Mesodermal cell (in vitro differentiated cells): ENCODE measurements at regions not wholly inside any gene's neighbourhood (a gene's known extent, or its start where the extent isn't known, plus 50 kb on each side); places are given as distances from the start of the nearest gene placed in this dataset.

Experiments
- H3K27ac ChIP-seq: 2 replicates; pipeline ENCODE4 v1.7.0; 2013; ENCODE audit warnings: mild to moderate bottlenecking, low read depth, low read length, moderate library complexity; ENCODE audit not compliant: severe bottlenecking
- H3K36me3 ChIP-seq: 2 replicates; pipeline ENCODE4 v1.7.1; 2013; ENCODE audit warnings: mild to moderate bottlenecking, low read length, moderate library complexity; ENCODE audit not compliant: control insufficient read depth, insufficient read depth
- H3K4me1 ChIP-seq: one replicate; pipeline ENCODE4 v1.7.1; 2013; ENCODE audit warnings: mild to moderate bottlenecking, low read length; ENCODE audit not compliant: insufficient read depth, control insufficient read depth, poor library complexity, severe bottlenecking
- H3K4me3 ChIP-seq: 2 replicates; pipeline ENCODE4 v1.7.0; 2013; ENCODE audit warnings: low read length, control low read depth, mild to moderate bottlenecking; ENCODE audit not compliant: insufficient read depth, poor library complexity, severe bottlenecking; ENCODE audit errors: extremely low read depth
- H3K9me3 ChIP-seq: 2 replicates; pipeline ENCODE4 v1.7.1; 2013; ENCODE audit warnings: mild to moderate bottlenecking, low read length, moderate library complexity; ENCODE audit not compliant: control insufficient read depth
- WGBS, 2 experiments: methylation state at CpG; one replicate each; pipeline ENCODE4 v1.1.5; 2013; ENCODE audit warnings: missing lambda C conversion rate in 2 of 2; ENCODE audit not compliant: insufficient coverage in 2 of 2; 5-methylcytosine and 5-hydroxymethylcytosine counted together

DNA sequence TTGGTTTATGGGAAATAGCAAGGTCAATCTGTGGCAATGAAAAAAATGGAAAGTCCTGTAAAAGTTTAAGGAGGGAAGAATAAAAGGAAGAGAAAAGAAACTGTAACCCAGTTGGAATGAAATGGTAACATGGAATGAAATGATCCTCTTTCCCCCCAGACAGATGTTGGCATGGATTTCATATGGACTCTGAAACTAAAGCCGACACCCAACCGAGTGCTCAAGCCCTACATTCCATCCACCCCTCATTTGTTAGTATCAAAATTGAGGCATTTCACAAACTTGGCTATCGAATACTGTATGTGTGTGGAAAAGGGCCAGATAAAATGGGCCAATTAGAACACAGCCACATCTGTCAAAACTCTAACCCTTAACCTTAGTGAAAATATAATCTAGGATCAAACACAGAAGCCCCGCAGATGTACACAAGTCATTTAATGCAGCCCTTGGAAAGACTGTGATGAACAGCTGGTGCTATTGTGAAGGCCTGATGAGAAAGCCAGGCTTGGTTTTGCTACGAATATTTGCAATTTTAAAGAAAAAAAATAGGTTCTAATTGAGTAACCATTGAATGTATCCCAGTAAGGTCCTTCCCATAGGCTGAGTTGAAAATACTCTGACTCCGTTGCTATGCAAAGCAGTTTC is 72.6 kb upstream of the RGL1 start:
- H3K36me3 ChIP-seq = no peaks in the 10 kb centered on the region
- H3K4me3 ChIP-seq = no peak overlapping the region
- H3K4me1 ChIP-seq = peaks cover 35% of the 10 kb centered on the region
- WGBS, 2 experiments = 100% methylated on average over 1 to 3 of the region's 6 CpGs
- H3K9me3 ChIP-seq = no peaks in the 10 kb centered on the region
- no peak overlapping the region for H3K27ac ChIP-seq

DNA sequence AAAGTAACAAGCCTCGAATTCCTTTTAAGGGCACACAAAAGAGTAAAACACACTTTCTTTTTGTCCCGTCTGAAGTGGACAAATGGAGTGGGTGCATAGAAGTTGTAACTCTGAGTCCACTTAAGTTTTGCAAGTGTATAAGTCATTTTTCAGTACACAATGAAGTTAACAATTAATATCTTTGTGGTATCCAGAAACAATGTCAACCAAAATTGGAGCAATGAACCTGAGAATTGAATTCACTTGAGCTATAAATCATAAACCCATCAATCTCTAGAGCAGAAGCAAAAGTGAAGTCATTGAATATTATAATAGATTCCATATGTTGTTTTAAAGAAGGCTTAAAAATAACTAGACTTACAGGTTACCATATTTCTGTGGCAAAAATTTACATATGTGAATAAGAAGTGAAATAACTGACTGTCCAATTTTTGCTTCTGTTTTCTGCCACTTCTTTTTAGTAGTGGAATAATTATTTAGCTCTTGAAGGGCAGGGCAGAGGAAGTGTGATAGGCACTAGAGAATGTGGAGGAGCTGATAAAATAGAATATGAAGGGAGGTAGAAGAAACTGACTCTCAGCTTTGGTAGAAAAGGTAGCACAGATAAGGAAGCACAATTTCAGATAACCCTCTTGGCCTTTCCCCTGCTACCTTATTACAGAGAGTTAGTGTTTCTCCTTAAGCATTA is 73.9 kb upstream of the RGL1 start:
- Histone ChIP-seq H3K27ac (no peak overlapping the region), H3K4me1 (peaks cover 23% of the 10 kb centered on the region), H3K4me3 (no peak overlapping the region), H3K36me3 (no peaks in the 10 kb centered on the region), H3K9me3 (no peaks in the 10 kb centered on the region)
- 100% methylated on average over 1 of the region's 2 CpGs; no CpG with 5 or more reads in 1 of the 2 experiments for WGBS, 2 experiments

GRCh38 chr1:183730107-183730724 is 74.7 kb upstream of the RGL1 start:
- H3K4me1 ChIP-seq = peaks cover 15% of the 10 kb centered on the region
- WGBS, 2 experiments = no CpG with 5 or more reads among the region's 2 CpGs
- H3K36me3 ChIP-seq = no peaks in the 10 kb centered on the region
- no peaks in the 10 kb centered on the region for H3K9me3 ChIP-seq
- no peak overlapping the region for H3K4me3 ChIP-seq
- no peak overlapping the region for H3K27ac ChIP-seq

GRCh38 chr1:183726825-183727224 is 73.7 kb upstream of the APOBEC4 start:
- H3K36me3 ChIP-seq = no peaks in the 10 kb centered on the region

GRCh38 chr1:183724350-183725042 is 71.4 kb upstream of the APOBEC4 start:
- WGBS, 2 experiments = 85 to 100% methylated on average over 1 to 2 of the region's 5 CpGs
- H3K27ac ChIP-seq = no peak overlapping the region

More at GRCh38 chr1:183726825-183727224, 73.7 kb upstream of the APOBEC4 start:
- no peak overlapping the region for H3K27ac ChIP-seq
- H3K9me3 ChIP-seq = no peaks in the 10 kb centered on the region
- H3K4me1 ChIP-seq = no peaks in the 10 kb centered on the region
- no peak overlapping the region for H3K4me3 ChIP-seq
- no CpG with 5 or more reads among the region's 1 CpG for WGBS, 2 experiments

DNA sequence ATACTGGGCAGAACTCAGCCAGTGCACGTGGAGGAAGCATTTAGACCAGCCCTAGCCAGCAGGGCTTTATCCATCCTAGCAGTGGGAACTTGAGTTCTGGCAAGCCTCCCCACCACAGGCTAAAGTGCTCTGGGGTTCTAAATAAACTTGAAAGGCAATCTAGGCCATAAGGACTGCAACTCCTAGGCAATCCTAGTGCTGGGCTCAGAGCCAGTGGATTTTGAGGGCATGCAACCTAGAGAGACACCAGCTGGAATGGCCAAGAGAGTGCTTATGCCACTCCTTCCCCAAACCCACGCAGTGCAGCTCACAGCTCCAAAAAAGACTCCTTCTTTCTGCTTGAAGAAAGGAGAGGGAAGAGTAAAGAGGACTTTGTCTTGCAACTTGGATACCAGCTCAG is 70.5 kb upstream of the APOBEC4 start:
- Histone ChIP-seq H3K36me3 (no peaks in the 10 kb centered on the region), H3K9me3 (no peaks in the 10 kb centered on the region), H3K27ac (no peak overlapping the region), H3K4me1 (no peaks in the 10 kb centered on the region), H3K4me3 (no peak overlapping the region)
- WGBS, 2 experiments = 80 to 88% methylated on average over 1 of the region's 2 CpGs

More at GRCh38 chr1:183724350-183725042, 71.4 kb upstream of the APOBEC4 start:
- H3K4me1 ChIP-seq = no peaks in the 10 kb centered on the region
- H3K9me3 ChIP-seq = no peaks in the 10 kb centered on the region
- no peaks in the 10 kb centered on the region for H3K36me3 ChIP-seq
- H3K4me3 ChIP-seq = no peak overlapping the region

DNA sequence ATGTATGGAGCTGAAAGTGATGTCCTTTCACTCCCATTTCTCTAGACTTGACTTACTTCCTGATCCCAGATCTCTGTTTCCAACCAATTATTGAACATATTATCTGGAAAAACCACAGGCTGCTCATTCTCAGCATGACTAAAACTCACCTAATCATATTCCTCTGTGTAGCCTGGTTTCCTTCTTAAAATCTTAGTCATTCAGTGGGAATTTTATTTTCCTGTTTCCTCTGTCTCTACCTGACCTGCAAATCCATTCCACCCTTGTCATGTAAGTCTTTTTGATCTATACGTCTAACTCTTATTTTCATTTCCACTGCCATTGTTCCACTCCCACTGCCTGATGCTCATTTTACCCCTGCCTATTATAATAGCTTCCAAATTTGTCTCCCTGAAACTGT is 67.9 kb upstream of the APOBEC4 start:
- 92 to 100% methylated on average over 1 of the region's 1 CpG for WGBS, 2 experiments
- no peaks in the 10 kb centered on the region for H3K4me1 ChIP-seq

DNA sequence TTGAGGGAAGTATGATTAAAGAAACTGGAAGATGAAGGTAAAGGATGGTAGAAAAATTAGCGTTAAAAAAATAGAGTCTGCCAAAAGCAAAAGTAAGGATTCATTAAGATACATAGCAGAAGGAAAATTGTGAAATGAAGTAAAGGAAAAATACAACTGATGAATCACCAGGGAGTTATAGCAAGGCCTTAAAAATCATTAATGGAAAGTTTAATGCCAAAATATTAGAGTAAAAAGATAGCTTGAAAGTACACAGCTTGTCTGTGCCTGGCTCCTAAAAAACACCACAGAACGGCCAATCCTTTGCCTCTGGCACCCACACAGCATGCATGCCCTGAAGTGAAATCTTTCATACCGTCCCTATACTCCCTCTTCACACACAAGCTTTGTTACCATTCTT is 66.9 kb upstream of the APOBEC4 start:
- 82 to 88% methylated on average over 2 to 3 of the region's 3 CpGs for WGBS, 2 experiments

More for the DNA sequence above, 67.9 kb upstream of the APOBEC4 start:
- Histone ChIP-seq H3K9me3 (no peaks in the 10 kb centered on the region), H3K4me3 (no peak overlapping the region), H3K36me3 (no peaks in the 10 kb centered on the region), H3K27ac (no peak overlapping the region)

DNA sequence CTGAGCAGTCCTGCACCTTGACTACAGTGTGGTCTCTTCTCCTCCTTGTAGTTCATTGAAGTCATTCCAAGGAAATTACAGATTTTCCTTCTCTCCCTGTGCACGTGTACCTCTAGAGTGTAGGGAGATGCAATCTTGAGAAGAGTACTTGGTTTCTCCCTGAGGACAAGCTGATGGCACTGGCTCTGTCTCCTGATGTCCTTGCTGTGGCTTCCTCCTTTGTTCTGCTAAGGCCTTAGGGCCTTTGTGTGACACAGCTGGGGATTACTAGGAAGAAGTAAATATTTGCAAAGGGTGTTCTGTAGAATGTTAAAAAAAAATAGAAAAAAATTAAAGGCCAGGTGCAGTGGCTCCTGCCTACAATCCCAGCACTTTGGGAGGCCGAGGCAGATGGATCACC is 66.2 kb upstream of the APOBEC4 start:
- no peaks in the 10 kb centered on the region for H3K4me1 ChIP-seq
- no peaks in the 10 kb centered on the region for H3K36me3 ChIP-seq
- H3K4me3 ChIP-seq = no peak overlapping the region
- H3K27ac ChIP-seq = no peak overlapping the region
- no peaks in the 10 kb centered on the region for H3K9me3 ChIP-seq
- WGBS, 2 experiments = 80 to 91% methylated on average over 1 of the region's 2 CpGs

More for the DNA sequence above, 66.9 kb upstream of the APOBEC4 start:
- H3K27ac ChIP-seq = no peak overlapping the region
- H3K4me3 ChIP-seq = no peak overlapping the region
- no peaks in the 10 kb centered on the region for H3K4me1 ChIP-seq
- no peaks in the 10 kb centered on the region for H3K9me3 ChIP-seq
- no peaks in the 10 kb centered on the region for H3K36me3 ChIP-seq

- WGBS, 2 experiments = no CpG with 5 or more reads among the region's 1 CpG
- no peaks in the 10 kb centered on the region for H3K9me3 ChIP-seq
- H3K36me3 ChIP-seq = no peaks in the 10 kb centered on the region
- no peak overlapping the region for H3K4me3 ChIP-seq
- no peak overlapping the region for H3K27ac ChIP-seq
- H3K4me1 ChIP-seq = peaks cover 10% of the 10 kb centered on the region
Measured at GRCh38 chr1:183716286-183716685, 63.2 kb upstream of the APOBEC4 start.
